Ammon's horn (tissue), 1 donor: ENCODE measurements at regions not wholly inside any gene's neighbourhood (a gene's known extent, or its start where the extent isn't known, plus 50 kb on each side); places are given as distances from the start of the nearest gene placed in this dataset.
"Not testable (repeated sequence)": the region's sequence is repeated elsewhere in the genome, so short reads cannot be mapped to it uniquely, and the experiment has no call there.

ENCODE experiments used
- DNase-seq: peaks from one replicate; pipeline ENCODE4 v3.0.0-alpha.2; 2016; ENCODE audit warnings: low spot score

GRCh38 chr3:38964646-38965045 is 87.1 kb downstream of the SCN11A start:
- no peak for DNase-seq

DNA sequence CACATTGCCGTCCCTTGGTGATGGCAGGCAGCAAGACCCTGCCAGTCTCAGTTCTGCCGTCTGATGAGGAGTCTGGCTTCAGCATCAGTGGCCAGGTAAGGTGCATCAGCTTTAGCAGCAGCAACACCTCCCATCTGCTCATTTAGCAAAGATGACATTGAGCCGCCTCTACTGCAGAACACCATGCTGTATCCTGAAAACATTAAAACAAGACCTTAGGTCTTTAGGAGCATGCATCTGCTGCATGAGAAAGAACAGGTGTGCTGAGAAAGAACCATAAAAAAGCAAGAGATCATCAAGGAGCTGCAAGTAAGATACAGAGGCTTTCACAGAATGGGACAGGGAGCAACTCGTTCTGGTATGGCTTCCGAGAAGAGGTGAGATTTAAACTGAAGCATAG is 87.5 kb downstream of the SCN11A start:
- no peak for DNase-seq

DNA sequence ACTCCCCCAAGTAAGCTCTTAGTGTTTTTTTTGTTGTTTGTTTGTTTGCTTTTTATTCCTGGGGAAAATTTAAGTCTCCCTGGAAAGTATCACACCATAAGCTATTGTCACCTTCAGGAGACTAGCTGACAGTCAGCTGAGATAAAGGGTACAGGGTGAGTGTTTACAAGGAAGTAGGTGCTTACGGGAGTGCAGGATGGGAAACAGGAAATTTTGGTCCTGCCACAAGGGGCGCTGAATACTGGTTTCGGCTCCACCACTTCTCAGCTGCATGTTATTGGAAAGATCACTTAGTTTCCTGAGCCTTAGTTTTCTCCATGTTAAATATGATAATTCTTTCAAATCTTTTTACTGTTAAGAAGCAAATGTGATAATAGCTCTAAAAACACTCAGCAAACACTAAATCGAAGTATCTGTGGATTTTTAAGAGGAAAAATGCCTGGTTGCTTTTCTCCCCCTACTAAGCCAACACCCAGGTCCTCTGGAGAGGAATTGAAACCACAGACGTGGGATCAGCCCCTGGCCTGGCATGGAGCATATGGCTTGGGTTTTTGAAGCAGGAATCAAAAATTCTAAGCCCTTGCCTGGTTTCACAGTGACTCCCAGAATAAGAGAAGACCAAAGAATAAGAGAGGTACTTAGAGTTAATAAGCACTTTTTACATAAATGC is 90.7 kb downstream of the SCN11A start:
- peak; percentile 63 for DNase-seq

- no peak for DNase-seq
Measured at GRCh38 chr3:38960042-38960622, 91.6 kb downstream of the SCN11A start.

DNA sequence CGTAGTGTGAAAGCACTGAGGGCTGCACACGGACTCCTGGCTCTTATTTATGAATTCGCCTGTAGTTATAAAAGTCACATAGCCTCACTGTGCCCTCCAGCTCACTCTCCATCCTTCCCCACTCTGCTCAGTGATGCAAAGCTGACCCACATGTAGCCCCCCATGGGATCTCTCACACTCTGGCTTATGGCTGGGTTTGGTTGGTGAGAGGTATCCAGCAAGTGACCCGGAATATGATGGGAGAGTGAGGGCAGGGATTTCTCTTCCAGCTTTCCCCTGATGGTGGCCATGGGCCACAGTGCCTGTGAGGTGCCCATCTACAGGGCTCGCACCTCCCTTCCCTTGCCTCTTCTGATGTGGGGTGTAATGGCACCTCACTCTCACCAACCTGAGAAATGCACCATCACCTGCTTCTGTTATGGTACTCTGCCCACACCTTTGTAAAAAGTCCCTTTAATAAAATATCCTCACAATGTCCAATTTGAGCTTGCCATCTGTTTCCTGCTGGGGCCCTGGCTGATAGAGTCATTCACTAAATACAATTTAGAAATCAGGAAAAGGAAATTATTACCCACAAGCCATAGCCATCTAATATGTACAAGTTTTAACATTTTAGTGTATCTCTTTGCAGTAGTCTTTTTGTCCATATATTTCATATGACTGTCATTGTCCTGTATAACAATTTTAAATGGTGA is 93.6 kb downstream of the SCN11A start:
- DNase-seq = no peak

DNA sequence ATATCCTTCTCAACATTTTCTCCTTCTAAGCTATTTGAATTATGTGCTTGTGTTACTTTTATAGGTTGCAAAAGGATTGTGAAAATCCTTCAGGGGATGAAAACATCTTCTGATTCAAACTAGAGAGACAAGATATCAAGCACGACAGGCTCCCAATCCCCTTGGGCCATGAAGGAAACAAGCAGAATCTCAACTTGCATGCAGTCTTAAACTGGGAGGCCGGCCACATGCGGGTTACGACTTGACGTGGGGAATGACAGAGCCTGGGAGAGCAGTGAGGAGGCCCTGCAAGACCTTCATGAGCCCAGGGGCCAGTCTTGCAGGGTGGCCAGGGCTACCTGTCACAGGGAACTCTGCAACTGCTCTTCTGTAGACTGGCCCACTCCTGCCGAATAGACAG is 94.4 kb downstream of the SCN11A start:
- no peak for DNase-seq

GRCh38 chr3:38952721-38953120 is 99.0 kb downstream of the SCN11A start:
- DNase-seq = no peak

- not testable (repeated sequence) for DNase-seq
Measured at GRCh38 chr3:38951167-38951566, 100.6 kb downstream of the SCN11A start.

DNA sequence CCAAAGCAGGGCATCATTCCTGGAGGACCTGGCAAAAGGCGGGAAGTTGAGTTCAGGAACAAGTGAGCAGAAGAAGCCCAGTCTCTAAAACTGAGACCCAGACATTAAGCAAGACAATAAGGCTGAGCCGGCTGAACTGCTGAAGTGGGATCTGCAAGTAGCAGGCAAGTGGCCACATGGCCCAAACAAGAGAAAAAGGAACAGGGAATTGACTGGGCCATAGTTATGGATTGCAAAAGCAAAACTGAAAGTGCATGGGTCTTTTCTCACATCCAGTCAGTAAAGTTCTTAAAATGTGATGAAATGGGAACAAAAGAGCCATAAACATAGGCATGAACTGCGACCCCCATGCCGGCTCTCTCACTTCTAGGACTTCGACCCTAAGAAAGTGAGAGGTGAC is 101.2 kb downstream of the SCN11A start:
- DNase-seq = no peak

DNA sequence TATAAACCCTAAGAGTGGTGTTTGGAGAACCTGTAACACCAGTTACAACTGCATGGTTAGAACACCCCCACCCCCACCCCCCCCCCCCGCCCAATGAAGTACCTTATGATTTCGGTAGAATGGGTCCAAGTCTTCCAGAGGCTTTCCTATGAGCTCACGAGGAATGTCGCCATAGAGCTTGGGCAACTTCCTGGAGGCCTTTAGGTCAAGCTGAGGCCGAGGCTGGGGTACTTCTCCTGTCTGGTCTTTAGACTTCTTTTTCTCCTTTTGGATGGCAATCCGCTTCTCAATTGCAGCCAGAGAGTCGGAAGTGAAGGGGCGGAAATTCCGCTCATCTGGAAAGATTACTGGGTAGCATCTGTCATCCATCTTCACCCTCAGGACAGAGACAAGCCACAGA is 101.8 kb downstream of the SCN11A start:
- no peak for DNase-seq

DNA sequence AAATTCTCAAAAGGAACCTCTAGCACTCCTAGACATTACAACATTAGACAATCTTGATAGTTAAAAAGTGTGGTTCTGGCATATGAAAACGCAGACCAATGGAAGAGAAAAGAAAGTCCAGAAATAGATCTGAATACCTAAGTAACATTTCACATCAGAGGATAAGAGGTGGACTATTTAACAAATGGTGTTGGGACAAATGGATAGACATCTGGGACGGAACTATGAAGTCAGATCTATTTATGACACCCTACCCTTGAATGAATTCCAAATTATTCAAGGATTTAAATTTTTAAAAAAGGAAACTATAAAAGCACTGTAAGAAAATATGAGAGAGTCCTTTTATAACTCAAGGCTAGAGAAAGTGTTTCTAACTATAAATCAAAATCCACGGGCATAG is 111.3 kb downstream of the SCN11A start:
- DNase-seq = no peak

DNA sequence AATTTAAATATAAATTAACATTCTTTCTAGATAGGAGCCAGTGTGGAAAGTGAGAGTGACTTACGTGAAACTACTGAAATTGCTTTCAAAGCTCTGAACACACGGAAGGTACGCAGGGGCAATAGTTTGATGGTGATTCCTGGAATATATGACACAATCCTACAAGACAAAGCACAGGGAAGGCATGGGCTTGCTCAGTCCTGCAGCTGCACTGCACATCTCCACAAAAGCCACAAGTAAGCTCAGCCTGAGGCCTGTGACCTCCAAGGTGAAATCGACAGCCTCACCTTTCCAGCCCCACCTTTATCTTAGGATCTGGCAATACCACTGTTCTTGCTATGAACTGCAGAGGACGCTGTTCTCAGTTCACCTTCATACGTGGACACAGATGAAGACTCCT is 109.3 kb upstream of the SCN10A start:
- no peak for DNase-seq

- DNase-seq = no peak
Measured at GRCh38 chr3:38916706-38917105, 100.7 kb upstream of the SCN10A start.

DNA sequence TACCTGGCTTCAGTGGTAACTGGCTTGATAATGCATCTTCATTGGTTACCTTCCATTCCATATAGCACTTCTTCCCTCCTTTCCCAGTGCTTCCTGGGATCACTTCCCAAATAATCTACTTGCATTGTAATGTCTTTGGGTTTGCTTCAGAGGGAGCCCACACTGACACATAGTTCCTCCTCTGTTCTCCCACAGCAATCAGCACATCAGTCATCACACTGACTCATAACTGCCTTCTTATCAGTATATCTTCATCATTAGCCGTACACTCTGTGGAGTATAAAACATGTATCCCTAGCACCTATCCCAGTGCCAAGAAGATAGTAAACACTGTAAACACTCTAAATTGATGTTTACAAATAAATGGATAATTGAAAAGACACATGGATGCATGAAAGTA is 91.4 kb upstream of the SCN10A start:
- peak; percentile 6 for DNase-seq

GRCh38 chr3:38890426-38890825 is 74.4 kb upstream of the SCN10A start:
- no peak for DNase-seq

DNA sequence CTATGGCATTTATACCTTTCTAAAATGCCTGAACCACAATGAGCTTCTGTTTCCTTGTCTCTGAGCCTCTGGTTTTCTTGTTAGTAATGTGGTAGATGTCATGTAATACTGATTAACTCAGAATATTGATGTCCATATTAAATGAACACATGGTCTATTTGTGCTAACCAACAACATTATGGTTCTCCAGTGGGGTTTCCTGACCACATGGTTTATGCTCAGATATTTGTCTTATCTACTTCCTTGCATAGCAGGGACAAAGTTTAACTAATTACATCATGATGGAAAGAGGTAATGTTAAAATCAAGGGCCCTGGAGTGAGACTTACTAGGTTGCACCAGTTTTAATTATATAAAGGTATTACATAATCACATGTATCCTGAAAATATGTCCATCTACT is 62.6 kb upstream of the SCN10A start:
- DNase-seq = no peak
